GM04504 (cell line): ENCODE measurements at regions not wholly inside any gene's neighbourhood (a gene's known extent, or its start where the extent isn't known, plus 50 kb on each side); places are given as distances from the start of the nearest gene placed in this dataset.
"Not testable (repeated sequence)": the region's sequence is repeated elsewhere in the genome, so short reads cannot be mapped to it uniquely, and the experiment has no call there.

Experiments
- DNase-seq: peaks from one replicate; pipeline ENCODE4 v3.0.0-alpha.2; 2012; ENCODE audit warnings: low read depth

DNA sequence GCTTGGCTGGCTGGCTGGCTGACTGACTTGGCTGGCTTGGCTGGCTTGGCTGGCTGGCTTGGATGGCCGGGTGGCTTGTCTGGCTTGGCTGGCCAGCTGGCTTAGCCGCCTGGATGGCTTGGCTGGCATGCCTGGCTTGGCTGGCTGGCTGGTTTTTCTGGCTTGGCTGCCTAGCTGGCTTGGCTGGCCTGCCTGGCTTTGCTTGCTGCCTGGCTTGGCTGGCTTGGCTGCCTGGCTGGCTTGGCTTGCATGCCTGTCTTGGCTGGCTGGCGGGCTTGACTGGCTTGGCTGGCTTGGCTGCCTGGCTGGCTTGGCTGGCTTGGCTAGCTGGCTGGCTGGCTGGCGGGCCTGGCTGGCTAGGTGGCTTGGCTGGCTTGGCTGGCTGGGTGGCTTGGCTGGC lies 2830.5 kb downstream of the RPIA start:
- not testable (repeated sequence) for DNase-seq

DNA sequence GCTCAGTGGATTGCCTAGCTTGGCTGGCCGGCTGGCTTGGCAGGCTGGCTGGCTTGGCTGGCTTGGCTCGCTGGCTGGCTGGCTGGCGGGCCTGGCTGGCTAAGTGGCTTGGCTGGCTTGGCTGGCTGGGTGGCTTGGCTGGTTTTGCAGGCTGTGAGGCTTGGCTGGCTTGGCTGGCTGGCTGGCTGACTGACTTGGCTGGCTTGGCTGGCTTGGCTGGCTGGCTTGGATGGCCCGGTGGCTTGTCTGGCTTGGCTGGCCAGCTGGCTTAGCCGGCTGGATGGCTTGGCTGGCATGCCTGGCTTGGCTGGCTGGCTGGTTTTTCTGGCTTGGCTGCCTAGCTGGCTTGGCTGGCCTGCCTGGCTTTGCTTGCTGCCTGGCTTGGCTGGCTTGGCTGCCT lies 2831.4 kb downstream of the RPIA start:
- DNase-seq, result not testable (repeated sequence)

DNA sequence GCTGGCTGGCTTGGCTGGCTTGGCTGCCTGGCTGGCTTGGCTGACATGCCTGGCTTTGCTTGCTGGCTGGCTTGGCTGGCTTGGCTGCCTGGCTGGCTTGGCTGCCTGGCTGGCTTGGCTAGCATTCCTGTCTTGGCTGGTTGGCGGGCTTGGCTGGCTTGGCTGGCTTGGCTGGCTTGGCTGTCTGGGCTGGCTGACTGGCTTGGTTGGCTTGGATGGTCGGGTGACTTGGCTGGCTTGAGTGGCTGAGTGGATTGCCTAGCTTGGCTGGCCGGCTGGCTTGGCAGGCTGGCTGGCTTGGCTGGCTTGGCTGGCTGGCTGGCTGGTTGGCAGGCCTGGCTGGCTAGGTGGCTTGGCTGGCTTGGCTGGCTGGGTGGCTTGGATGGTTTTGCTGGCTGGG lies 2832.3 kb downstream of the RPIA start:
- not testable (repeated sequence) for DNase-seq

DNA sequence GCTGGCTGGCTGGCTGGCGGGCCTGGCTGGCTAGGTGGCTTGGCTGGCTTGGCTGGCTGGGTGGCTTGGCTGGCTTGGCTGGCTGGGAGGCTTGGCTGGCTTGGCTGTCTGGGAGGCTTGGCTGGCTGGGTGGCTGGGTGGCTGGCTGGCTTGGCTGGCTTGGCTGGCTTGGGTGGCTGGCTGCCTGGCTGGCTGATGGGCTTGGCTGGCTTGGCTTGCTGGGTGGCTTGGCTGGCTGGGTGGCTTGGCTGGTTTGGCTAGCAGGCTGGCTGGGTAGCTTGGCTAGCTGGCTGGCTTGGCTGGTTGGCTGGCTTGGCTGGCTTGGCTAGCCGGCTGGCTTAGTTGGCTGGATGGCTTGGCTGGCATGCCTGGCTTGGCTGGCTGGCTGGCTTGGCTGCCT lies 2834.1 kb downstream of the RPIA start:
- DNase-seq, result not testable (repeated sequence)

DNA sequence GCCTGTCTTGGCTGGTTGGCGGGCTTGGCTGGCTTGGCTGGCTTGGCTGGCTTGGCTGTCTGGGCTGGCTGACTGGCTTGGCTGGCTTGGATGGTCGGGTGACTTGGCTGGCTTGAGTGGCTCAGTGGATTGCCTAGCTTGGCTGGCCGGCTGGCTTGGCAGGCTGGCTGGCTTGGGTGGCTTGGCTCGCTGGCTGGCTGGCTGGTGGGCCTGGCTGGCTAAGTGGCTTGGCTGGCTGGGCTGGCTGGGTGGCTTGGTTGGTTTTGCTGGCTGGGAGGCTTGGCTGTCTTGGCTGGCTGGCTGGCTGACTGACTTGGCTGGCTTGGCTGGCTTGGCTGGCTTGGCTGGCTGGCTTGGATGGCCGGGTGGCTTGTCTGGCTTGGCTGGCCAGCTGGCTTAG lies 2834.6 kb downstream of the RPIA start:
- not testable (repeated sequence) for DNase-seq

DNA sequence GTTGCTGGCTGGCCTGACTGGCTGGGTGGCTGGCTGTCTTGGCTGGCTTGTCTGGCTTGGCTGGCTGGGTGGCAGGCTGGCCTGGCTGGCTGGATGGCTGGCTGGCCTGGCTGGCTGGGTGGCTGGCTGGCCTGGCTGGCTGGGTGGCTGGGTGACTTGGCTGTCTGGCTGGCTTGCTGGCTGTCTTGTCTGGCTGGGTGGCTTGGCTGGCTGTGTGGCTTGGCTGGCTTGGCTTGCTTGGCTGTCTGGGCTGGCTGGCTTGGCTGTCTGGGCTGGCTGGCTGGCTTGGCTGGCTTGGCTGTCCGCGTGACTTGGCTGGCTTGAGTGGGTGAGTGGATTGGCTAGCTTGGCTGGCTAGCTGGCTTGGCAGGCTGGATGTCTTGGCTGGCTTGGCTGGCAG lies 2835.6 kb downstream of the RPIA start:
- DNase-seq, result not testable (repeated sequence)

DNA sequence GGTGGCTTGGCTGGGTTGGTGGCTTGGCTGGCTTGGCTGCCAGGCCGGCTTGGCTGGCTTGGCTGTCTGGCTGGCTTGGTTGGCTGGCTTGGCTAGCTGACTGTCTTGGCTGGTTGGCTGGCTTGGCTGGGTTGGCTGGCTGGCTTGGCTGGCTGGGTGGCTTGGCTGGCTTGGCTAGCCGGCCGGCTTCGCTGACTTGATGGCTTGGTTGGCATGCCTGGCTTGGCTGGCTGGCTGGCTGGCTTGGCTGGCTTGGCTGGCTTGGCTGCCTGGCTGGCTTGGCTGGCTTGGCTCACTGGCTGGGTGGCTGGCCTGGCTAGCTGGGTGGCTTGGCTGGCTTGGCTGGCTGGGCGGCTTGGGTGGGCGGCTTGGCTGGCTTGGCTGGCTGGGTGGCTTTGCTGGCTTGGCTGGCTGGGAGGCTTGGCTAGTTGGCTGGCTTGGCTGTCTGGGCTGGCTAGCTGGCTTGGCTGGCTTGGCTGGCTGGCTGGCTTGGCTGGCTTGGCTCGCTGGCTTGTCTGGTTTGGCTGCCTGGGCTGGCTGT lies 2836.1 kb downstream of the RPIA start:
- DNase-seq, result not testable (repeated sequence)

DNA sequence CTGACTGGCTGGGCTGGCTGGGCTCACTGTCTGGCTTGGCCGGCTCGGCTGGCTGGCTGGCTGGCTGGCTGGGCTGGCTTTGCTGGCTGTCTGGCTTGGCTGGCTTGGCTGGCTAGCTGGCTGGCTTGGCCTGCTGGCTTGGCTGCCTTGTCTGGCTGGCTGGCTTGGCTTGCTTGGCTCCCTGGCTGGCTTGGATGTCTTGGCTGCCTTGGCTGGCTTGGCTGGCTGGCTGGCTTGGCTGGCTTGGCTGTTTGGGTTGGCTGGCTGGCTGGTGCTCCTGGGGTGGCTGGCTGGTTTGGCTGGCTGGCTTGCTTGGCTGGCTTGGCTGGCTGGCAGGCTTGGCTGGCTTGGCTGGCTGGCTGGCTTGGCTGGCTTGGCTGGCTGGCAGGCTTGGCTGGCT lies 2836.9 kb downstream of the RPIA start:
- not testable (repeated sequence) for DNase-seq

DNA sequence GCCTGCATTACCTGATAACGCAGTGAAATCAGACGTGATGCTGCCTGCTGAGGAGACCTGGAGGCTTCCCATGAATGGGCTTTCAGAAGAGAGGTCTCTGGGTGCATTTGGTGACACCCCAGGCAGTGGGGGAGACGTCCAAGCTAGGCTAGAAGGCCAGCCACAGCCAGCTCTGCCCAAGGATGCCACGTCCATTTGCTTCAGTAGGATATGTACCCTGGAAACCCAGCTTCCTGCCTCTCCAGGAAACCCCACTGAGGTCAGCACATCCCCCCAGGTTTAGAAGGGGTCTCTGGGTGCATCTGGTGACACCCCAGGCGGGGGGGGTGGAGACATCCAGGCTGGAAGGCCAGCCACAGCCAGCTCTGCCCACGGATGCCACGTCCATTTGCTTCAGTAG lies 2844.6 kb downstream of the RPIA start:
- DNase-seq, result not testable (repeated sequence)

DNA sequence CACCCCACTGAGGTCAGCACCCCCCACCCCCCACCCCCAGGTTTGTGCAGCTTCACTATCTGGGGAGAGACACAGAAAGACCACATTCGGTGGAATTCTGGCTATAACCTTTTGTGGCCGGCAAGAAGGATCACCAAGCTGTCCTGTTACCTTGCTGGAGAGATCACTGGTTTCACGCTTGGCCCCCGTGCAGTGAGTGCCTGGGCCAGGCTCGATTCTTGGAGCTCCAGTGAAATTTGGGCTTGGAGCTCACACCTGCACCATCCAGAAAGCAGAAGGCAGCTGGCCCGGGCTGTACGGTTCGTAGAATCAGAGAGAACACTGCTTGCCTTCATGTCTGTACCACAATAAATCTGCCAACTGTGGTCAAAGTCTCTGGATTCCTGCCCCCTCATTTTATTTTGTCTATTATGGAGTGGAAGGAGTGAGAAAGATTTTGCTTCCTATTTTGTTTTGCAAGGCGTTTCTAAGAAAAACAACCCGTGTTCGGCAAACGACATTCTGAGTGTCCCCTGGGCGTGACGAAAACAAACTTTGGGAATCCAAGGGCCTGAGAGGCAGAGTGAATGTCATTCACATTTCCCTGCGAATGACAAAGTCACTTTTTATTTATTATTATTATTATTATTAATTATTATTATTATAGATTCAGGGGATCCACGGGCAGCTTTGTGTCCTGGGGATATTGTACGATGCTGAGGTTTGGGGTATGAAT lies 2845.2 kb downstream of the RPIA start:
- not testable (repeated sequence) for DNase-seq

DNA sequence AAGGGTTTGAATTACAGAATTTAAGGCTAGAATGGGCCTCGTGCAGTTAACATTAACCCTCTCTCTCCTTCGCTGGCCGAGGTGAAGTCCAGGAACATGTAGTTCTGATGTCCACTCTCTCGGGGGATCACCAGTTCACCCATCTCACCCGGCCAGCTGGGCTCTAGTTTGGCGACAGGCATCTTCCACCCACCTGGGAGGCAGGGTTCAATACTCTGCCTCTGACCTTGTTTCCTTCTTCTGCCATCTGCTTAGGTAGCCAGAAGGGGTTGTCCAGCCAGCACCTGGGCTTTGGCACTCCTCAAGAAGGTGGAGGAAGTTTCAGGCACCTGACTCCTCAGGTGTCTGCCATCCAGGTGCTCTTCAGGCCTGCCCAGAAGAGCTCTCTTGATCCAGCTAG lies 2857.8 kb downstream of the RPIA start:
- not testable (repeated sequence) for DNase-seq

DNA sequence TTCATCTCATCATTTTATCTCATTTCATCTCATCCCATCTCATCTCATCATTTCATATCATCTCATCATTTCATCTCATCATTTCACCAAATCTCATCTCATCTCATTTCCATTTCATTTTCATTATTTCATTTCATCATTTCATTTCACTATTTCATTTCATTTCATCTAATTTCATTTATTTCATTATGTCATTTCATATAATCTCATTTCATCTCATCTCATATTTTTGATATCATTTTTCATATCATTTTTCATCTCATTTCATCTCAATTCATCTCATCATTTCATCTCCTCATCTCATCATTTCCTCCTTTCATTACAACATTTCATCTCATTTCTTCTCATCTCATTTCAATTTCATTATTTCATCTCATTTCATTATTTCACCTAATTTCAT lies 2866.8 kb downstream of the RPIA start:
- DNase-seq, result not testable (repeated sequence)

DNA sequence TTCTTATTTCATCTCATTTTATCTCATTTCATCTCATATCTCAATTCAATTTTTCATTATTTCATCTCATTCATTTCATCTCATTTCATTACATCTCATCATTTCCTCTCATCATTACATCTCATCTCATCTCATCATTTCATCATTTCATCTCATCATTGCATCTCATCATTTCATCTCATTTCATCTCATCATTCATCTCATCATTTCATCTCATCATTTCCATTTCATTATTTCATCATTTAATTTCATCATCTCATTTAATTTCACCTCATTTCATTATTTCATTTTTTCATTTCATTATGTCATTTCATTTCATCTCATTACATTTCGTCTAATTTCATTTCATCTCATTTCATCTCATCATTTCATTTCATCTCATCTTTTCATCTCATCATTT lies 2867.8 kb downstream of the RPIA start:
- DNase-seq, result not testable (repeated sequence)

DNA sequence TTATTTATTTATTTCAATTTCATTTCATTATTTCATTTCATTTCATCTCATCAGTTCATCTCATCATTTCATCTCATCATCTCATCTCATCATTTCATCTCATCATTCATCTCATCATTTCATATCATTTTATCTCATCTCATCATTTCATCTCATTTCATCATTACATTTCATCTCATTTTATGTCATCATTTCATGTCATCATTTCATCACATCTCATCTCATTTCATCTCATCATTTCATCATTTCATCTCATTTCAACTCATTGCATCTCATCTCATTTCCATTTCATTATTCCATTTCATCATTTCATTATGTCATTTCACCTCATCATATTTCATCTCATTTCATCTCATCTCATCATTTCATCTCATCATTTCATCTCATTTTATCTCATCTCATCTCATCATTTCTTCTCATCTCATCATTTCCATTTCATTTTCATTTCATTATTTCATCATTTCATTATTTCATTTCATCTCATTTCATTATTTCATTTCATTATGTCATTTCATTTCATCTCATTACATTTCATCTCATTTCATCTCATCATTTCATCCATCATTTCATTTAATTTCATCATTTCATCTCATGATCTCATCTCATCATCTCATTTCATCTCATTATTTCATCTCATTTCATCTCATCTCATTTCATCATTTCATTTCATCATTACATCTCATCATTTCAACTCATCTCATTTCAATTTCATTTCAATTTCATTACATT lies 2868.6 kb downstream of the RPIA start:
- DNase-seq, result not testable (repeated sequence)

DNA sequence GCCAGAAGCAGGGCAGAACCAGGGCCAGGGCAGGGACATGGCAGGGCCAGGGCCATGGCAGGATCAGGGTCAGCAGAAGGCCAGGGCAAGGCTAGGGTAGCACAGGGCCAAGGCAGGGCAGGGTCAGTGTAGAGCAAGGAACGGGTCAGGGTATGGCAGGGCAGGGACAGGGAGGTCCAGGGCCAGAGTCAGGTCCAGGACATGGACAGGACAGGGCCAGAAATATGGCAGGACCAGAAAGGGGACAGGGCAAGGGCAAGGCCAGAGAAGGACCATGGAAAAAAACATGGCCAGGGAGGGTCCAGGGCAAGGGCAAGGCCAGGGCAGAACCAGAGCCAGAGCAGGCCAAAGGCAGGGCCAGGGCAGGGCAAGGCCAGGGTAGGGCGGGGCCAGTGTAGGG lies 2870.7 kb downstream of the RPIA start:
- not testable (repeated sequence) for DNase-seq

DNA sequence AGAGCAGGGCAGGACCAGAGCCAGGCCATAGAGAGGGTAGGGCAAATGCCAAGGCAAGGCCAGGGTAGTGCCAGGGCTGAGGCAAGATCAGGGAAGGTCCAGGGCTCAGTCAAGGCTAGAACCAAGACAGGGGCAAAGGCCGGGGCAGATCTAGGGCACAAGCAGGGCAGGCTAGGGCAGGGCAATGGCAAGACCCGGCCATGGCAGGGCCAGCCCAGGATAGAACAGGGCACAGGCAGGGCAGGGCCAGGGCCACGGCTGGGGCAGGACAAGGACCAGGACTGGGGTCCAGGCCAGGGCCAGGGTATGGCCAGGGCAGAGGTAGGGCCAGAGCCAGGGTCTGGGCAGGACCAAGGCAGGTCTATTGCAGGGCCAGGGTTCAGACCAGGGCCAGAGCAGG lies 2873.2 kb downstream of the RPIA start:
- DNase-seq, result not testable (repeated sequence)

DNA sequence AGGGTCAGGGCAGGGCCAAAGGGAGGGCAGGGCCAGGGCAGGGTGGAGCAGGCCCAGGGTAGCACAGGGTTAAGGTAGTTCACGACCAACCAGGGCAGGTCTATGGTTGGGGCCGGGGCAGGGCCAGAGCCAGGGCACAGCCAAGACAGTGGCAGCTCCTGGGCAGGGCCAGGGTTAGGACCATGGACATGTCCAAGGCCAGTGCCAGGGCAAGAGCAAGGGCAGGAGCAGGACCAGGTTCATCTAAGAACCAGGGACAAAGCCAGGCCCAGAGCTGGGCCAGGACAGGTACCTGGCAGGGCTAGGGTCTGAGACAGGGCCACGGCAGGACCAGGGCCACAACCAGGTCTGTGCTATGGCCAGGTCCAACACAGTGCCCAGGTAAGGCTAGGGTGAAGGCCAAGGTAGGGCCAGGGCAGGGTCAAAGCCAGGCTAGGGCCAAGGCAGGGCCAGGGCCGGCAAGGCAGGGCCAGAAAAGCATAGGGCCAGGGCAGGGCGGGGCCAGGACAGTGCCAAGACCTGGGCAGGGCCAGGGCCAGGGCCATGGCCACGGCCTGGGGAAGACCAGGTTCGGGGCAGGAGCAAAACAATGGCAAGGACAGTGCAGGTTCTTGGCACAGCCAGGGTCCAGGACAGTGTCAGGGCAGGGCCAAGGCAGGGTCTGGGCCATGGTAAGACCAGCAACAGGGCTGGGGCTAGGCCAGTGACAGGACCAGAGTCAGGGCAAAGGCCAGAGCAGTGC lies 2874.4 kb downstream of the RPIA start:
- DNase-seq, result not testable (repeated sequence)

DNA sequence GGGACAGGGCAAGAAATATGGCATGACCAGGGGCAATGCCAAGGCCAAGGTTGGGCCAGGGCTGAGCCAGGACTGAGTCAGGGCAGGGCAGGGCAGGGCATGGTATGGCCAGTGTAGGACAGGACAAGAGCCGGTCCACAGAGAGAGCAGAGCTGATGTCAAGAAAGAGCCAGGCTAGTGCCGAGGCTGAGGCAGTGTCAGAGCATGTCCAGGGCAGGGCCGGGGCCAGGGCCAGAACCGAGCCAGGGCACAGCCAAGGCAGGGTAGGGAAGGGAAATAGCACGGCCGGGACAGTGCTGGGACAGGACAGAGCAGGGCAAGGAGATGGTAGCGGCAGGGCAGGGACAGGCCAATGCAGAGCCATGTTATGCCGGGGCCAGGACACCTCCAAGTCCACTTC lies 2875.1 kb downstream of the RPIA start:
- not testable (repeated sequence) for DNase-seq

DNA sequence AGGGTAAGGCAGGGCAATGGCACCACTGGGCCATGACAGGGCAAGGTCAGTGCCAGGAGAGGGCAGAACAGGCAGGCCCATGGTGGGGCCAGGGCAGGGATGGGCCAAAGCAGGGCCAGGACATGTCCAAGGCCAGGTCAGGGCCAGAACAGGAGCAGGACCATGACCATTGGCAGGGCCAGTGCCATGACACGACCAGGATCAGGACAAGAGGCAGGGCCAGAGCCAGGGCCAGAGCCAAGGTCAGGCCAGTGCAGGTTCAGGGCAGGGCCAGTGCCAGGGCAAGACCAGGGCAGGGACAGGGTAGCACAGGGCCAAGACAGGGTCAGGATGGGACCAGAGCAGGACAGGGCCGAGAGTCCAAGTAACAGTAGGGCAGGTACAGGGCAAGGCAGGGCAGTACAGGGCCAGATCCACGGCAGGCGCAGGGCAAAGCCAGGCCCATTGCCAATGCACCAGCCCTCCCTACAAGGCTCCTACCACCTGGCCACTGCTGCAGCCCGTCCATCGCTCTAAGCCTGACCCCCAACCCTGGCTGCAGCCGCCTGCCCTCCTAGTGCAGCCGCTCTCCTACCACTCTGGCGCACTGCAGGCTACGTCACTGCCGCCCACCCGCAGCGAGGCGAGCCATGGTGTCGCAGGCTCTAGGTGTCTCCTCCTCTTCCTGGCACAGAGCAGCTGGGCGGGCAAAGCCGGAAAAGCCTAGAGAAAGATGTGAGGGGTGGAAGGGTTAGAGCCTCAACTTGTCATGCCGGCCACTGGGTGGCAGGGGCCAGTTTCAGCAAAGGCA lies 2876.3 kb downstream of the RPIA start:
- DNase-seq, result not testable (repeated sequence)

DNA sequence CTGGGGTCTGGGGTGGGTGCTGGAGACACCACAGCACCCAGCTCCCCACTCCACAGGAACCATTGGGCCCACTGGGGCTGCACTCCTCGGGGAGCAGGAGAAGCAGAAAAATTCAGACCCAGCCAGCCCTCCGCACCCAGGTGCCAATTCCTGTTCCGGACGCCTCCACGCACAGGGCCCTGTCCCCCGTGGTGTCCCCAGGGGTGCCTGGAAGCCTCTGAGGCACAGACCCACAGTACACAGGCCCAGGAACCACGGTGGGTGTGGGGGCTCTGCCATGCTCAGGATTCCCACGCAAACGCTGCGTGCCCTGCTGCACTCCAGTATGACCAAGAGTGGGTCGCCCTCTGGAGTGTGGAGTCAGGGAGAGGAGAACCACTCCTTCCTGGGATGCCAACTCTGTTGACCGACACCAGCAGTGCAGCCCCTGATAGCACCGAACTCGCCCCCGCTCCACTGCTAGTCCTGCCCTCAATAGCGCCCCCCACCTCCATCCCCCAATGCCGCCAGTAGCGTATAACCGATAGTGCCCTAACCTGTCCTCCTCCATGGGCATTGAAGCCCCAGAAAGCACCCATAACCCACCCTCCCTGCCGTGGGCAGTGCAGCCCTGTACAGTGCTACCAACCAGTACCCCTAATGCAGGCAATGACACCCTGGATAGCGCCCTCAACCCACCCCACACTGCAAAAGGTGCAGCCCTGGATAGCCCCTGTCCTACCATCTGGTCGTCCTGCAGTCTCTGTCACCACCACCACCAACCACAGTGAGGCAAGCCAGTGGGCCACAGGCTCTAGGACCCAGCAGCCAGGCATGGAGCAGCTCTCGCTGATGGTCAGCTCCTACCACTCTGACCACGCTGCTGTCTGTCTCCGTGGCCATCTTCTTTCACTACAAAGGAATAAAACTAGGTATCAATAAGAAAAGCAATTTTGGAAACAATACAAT lies 2877.2 kb downstream of the RPIA start:
- not testable (repeated sequence) for DNase-seq
